GM23338 (cell line): ENCODE measurements at regions not wholly inside any gene's neighbourhood (a gene's known extent, or its start where the extent isn't known, plus 50 kb on each side); places are given as distances from the start of the nearest gene placed in this dataset.

Experiments used
- ATAC-seq: fragments of 200-7000 bp; cut with Tn5 transposase; 3 replicates; pipeline ENCODE4 v1.9.1; 2020
- DNase-seq: peaks from one replicate; pipeline ENCODE4 v3.0.0-alpha.2; 2015; ENCODE audit warnings: low spot score
- H2AFZ ChIP-seq: fragments of 200-600 bp; sonication (generic); 2 replicates; pipeline ENCODE4 v1.8.0; 2016; ENCODE audit warnings: antibody characterized with exemption, mild to moderate bottlenecking, moderate library complexity
- H3F3A ChIP-seq: fragments of 200-600 bp; sonication (generic); replicated peaks from 2 replicates; pipeline ENCODE4 v1.8.0; 2017; ENCODE audit warnings: antibody characterized with exemption, mixed run types, low read depth
- H3K27ac ChIP-seq: fragments of 200-600 bp; sonication (generic); 2 replicates; pipeline ENCODE4 v1.6.1; 2016; ENCODE audit warnings: low read depth
- H3K27me3 ChIP-seq: fragments of 200-600 bp; sonication (generic); 2 replicates; pipeline ENCODE4 v1.8.0; 2016; ENCODE audit warnings: mild to moderate bottlenecking, mixed run types, moderate library complexity; ENCODE audit not compliant: insufficient read depth
- H3K36me3 ChIP-seq: fragments of 200-600 bp; sonication (generic); 2 replicates; pipeline ENCODE4 v1.8.0; 2016; ENCODE audit warnings: mild to moderate bottlenecking; ENCODE audit not compliant: insufficient read depth
- H3K4me1 ChIP-seq: fragments of 200-600 bp; sonication (generic); 2 replicates; pipeline ENCODE4 v1.8.0; 2016; ENCODE audit warnings: mild to moderate bottlenecking, moderate library complexity; ENCODE audit not compliant: insufficient read depth
- H3K4me2 ChIP-seq: fragments of 200-600 bp; sonication (generic); 2 replicates; pipeline ENCODE4 v1.7.1; 2017; ENCODE audit warnings: mixed run types
- H3K4me3 ChIP-seq: fragments of 200-600 bp; sonication (generic); 2 replicates; pipeline ENCODE4 v1.6.1; 2016; ENCODE audit warnings: mixed run types
- H3K79me2 ChIP-seq: fragments of 200-600 bp; sonication (generic); replicated peaks from 2 replicates; pipeline ENCODE4 v1.8.0; 2017; ENCODE audit warnings: mild to moderate bottlenecking; ENCODE audit not compliant: insufficient read depth
- H3K9me2 ChIP-seq: fragments of 200-600 bp; sonication (generic); 2 replicates; pipeline ENCODE4 v1.8.0; 2017; ENCODE audit not compliant: insufficient read depth
- H4K20me1 ChIP-seq: fragments of 200-600 bp; sonication (generic); replicated peaks from 2 replicates; pipeline ENCODE4 v1.8.0; 2017; ENCODE audit warnings: mild to moderate bottlenecking; ENCODE audit not compliant: insufficient read depth
- H3K27ac Mint-ChIP-seq: 2 replicates; pipeline ENCODE4 v1.8.0; 2020; ENCODE audit warnings: inconsistent platforms, mild to moderate bottlenecking, moderate library complexity, mixed read lengths
- H3K27me3 Mint-ChIP-seq: 3 replicates; pipeline ENCODE4 v1.8.0; 2022; ENCODE audit warnings: low read depth, mild to moderate bottlenecking, moderate library complexity, mixed read lengths, inconsistent platforms; ENCODE audit not compliant: insufficient read depth, poor library complexity
- H3K36me3 Mint-ChIP-seq: 3 replicates; pipeline ENCODE4 v1.8.0; 2021; ENCODE audit warnings: low read depth, mild to moderate bottlenecking, inconsistent platforms, moderate library complexity, mixed read lengths
- H3K4me1 Mint-ChIP-seq: 3 replicates; pipeline ENCODE4 v1.8.0; 2020; ENCODE audit warnings: mild to moderate bottlenecking, inconsistent platforms, mixed read lengths
- H3K4me3 Mint-ChIP-seq: 3 replicates; pipeline ENCODE4 v1.8.0; 2021; ENCODE audit warnings: moderate library complexity, mild to moderate bottlenecking, inconsistent platforms, mixed read lengths
- H3K9me3 Mint-ChIP-seq: 3 replicates; pipeline ENCODE4 v1.8.0; 2020; ENCODE audit warnings: moderate library complexity, mild to moderate bottlenecking, inconsistent platforms, mixed read lengths
- CREB1 ChIP-seq: fragments of 250-450 bp; sonication (Bioruptor Pico); IDR thresholded peaks from 2 replicates; pipeline ENCODE4 v1.5.0; 2020; ENCODE audit warnings: low read depth, mild to moderate bottlenecking, moderate library complexity
- ETS1 ChIP-seq: IDR thresholded peaks from 2 replicates; pipeline ENCODE4 v1.6.1; 2016; ENCODE audit warnings: antibody characterized with exemption
- EZH2phosphoT487 ChIP-seq: fragments of 200-600 bp; sonication (generic); IDR thresholded peaks from one replicate; pipeline ENCODE4 v1.8.1; 2018; ENCODE audit warnings: antibody characterized with exemption; ENCODE audit not compliant: unreplicated experiment
- POLR2AphosphoS5 ChIP-seq: IDR thresholded peaks from 2 replicates; pipeline ENCODE4 v1.6.1; 2016; ENCODE audit warnings: antibody characterized with exemption, low read depth
- STAT1 ChIP-seq: IDR thresholded peaks from one replicate; pipeline ENCODE4 v1.6.1; 2016; ENCODE audit warnings: antibody characterized with exemption; ENCODE audit not compliant: unreplicated experiment
- ZNF114 ChIP-seq: fragments of 250-450 bp; sonication (Bioruptor Pico); IDR thresholded peaks from 2 replicates; pipeline ENCODE4 v1.5.0; 2020; ENCODE audit warnings: mild to moderate bottlenecking, moderate library complexity
- ZNF462 ChIP-seq: fragments of 250-450 bp; sonication (Bioruptor Pico); IDR thresholded peaks from 2 replicates; pipeline ENCODE4 v1.5.0; 2020; ENCODE audit warnings: mild to moderate bottlenecking, moderate library complexity
- TF ChIP-seq, protein P1 (sequence below): IDR thresholded peaks from one replicate; pipeline ENCODE4 v1.6.1; 2018; ENCODE audit warnings: antibody characterized with exemption; ENCODE audit not compliant: unreplicated experiment

DNA sequence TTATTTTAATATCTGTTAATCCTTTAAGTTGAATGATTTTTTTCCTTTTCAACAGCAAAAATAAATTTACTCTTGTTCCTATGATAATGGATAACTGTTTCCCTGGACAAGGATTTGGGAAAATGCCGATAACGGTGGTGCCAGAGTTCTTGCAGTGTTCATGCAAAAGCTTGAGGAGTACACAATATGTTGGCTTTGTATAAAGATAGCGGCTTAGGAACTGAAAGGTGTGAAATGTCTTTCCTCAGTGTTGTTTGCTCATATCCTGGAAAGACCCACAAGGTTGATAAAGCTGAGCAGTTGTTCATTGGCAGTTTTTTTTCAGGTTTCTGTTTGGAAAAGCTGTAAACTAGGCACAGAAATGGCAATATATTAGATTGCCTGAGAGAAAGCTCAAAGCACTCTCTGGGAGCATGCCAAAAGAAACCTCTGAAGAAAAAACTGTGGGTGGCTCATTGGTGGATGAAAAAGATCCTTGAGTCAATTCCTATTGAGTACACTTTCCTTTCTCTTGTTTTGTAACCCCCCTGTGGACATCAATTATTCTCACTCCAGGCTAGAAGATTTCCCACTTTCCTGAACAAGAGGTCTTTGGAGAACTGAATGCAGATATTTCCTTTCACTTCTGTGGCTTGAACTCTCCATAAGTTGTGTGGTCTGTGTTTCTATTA, 117.2 kb upstream of the RGMB start:
- no peaks in the 10 kb centered on the region for H4K20me1 ChIP-seq
- TF ChIP-seq CREB1 (CRISPR knock-in tag) (no peak), ZNF114 (CRISPR knock-in tag) (no peak), EZH2phosphoT487 (no peak), STAT1 (no peak), ZNF462 (peak; percentile 37; the same call in 1 of the 2 replicates)
- no peaks in the 10 kb centered on the region for H3K36me3 Mint-ChIP-seq
- no peaks in the 10 kb centered on the region for H3F3A ChIP-seq
- ATAC-seq (peak; percentile 86), DNase-seq (peak; percentile 17)
- no peak overlapping the region for H3K27ac ChIP-seq
- H3K4me2 ChIP-seq = no peak overlapping the region
- no peak overlapping the region for H2AFZ ChIP-seq
- no peaks in the 10 kb centered on the region for H3K27me3 ChIP-seq
- H3K27me3 Mint-ChIP-seq = no peaks in the 10 kb centered on the region
- H3K36me3 ChIP-seq = no peaks in the 10 kb centered on the region
- no peak overlapping the region for H3K4me3 ChIP-seq
- H3K9me3 Mint-ChIP-seq = peaks cover 5% of the 10 kb centered on the region; the same call in 2 of the 3 replicates
- no peak overlapping the region for H3K27ac Mint-ChIP-seq
- H3K9me2 ChIP-seq = no peaks in the 10 kb centered on the region
- no peak overlapping the region for H3K4me3 Mint-ChIP-seq
- H3K79me2 ChIP-seq = no peaks in the 10 kb centered on the region
- H3K4me1 ChIP-seq = peaks cover 5% of the 10 kb centered on the region
- peaks cover 17% of the 10 kb centered on the region for H3K4me1 Mint-ChIP-seq

GRCh38 chr5:98656796-98657195, 116.7 kb upstream of the RGMB start:
- Histone ChIP-seq H3K27ac (no peak overlapping the region), H3K4me2 (no peak overlapping the region), H3K79me2 (no peaks in the 10 kb centered on the region), H3K36me3 (no peaks in the 10 kb centered on the region), H4K20me1 (no peaks in the 10 kb centered on the region), H3K4me1 (peaks cover 5% of the 10 kb centered on the region), H3K4me3 (no peak overlapping the region), H2AFZ (no peak overlapping the region), H3F3A (no peaks in the 10 kb centered on the region), H3K27me3 (no peaks in the 10 kb centered on the region), H3K9me2 (no peaks in the 10 kb centered on the region)
- H3K27ac Mint-ChIP-seq = no peak overlapping the region
- DNase-seq (no peak), ATAC-seq (no peak)
- H3K4me3 Mint-ChIP-seq = no peak overlapping the region
- H3K9me3 Mint-ChIP-seq = peaks cover 5% of the 10 kb centered on the region; the same call in 2 of the 3 replicates
- H3K36me3 Mint-ChIP-seq = no peaks in the 10 kb centered on the region
- H3K27me3 Mint-ChIP-seq = no peaks in the 10 kb centered on the region
- H3K4me1 Mint-ChIP-seq = peaks cover 17% of the 10 kb centered on the region
- TF ChIP-seq ETS1 = no peak
- TF ChIP-seq, protein P1, sequence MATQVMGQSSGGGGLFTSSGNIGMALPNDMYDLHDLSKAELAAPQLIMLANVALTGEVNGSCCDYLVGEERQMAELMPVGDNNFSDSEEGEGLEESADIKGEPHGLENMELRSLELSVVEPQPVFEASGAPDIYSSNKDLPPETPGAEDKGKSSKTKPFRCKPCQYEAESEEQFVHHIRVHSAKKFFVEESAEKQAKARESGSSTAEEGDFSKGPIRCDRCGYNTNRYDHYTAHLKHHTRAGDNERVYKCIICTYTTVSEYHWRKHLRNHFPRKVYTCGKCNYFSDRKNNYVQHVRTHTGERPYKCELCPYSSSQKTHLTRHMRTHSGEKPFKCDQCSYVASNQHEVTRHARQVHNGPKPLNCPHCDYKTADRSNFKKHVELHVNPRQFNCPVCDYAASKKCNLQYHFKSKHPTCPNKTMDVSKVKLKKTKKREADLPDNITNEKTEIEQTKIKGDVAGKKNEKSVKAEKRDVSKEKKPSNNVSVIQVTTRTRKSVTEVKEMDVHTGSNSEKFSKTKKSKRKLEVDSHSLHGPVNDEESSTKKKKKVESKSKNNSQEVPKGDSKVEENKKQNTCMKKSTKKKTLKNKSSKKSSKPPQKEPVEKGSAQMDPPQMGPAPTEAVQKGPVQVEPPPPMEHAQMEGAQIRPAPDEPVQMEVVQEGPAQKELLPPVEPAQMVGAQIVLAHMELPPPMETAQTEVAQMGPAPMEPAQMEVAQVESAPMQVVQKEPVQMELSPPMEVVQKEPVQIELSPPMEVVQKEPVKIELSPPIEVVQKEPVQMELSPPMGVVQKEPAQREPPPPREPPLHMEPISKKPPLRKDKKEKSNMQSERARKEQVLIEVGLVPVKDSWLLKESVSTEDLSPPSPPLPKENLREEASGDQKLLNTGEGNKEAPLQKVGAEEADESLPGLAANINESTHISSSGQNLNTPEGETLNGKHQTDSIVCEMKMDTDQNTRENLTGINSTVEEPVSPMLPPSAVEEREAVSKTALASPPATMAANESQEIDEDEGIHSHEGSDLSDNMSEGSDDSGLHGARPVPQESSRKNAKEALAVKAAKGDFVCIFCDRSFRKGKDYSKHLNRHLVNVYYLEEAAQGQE = no peak
- TF ChIP-seq CREB1 (CRISPR knock-in tag) = no peak
- no peak for TF ChIP-seq STAT1
- TF ChIP-seq POLR2AphosphoS5 = no peak
